Activated naive CD4-positive, alpha-beta T cell treated with anti-CD3 and anti-CD28 coated beads, Interleukin-2, amount 10 ng/mL, durations not matched to agents 7 days and 5 days (primary cell): ENCODE measurements at regions not wholly inside any gene's neighbourhood (a gene's known extent, or its start where the extent isn't known, plus 50 kb on each side); places are given as distances from the start of the nearest gene placed in this dataset.
A peak's percentile ranks its signal among the peaks of the same experiment; 100 is the strongest.
"Not testable (repeated sequence)": the region's sequence is repeated elsewhere in the genome, so short reads cannot be mapped to it uniquely, and the experiment has no call there.

ENCODE experiments used
- CTCF ChIA-PET: fragments of 350-600 bp; sonication (Branson Sonifier 250); formaldehyde crosslinking; loops from one replicate; lab custom pipeline; 2021; ENCODE audit warnings: antibody characterized with exemption; lab: Charles Lee
- DNase-seq: peaks from one replicate; pipeline ENCODE4 v3.0.0-alpha.2; 2020
- H3K27ac Mint-ChIP-seq: one replicate; pipeline ENCODE4 v1.8.0; 2021; ENCODE audit warnings: mild to moderate bottlenecking, moderate library complexity, mixed read lengths
- H3K27me3 Mint-ChIP-seq: one replicate; pipeline ENCODE4 v1.8.0; 2021; ENCODE audit warnings: mild to moderate bottlenecking, mixed read lengths
- H3K36me3 Mint-ChIP-seq: one replicate; pipeline ENCODE4 v1.8.0; 2021; ENCODE audit warnings: mixed read lengths
- H3K4me1 Mint-ChIP-seq: one replicate; pipeline ENCODE4 v1.8.0; 2021; ENCODE audit warnings: mixed read lengths
- H3K4me3 Mint-ChIP-seq: one replicate; pipeline ENCODE4 v1.8.0; 2021; ENCODE audit warnings: mild to moderate bottlenecking, moderate library complexity, mixed read lengths
- H3K9me3 Mint-ChIP-seq: one replicate; pipeline ENCODE4 v1.8.0; 2021; ENCODE audit warnings: mixed read lengths

GRCh38 chr15:22358932-22359331 lies 99.8 kb upstream of the GOLGA6L22 start:
- H3K27me3 Mint-ChIP-seq, H3K4me1 Mint-ChIP-seq, DNase-seq, H3K9me3 Mint-ChIP-seq, H3K36me3 Mint-ChIP-seq, CTCF ChIA-PET, H3K4me3 Mint-ChIP-seq, H3K27ac Mint-ChIP-seq: not testable (repeated sequence)

- H3K36me3 Mint-ChIP-seq, CTCF ChIA-PET, H3K4me3 Mint-ChIP-seq, H3K27me3 Mint-ChIP-seq, H3K27ac Mint-ChIP-seq, H3K9me3 Mint-ChIP-seq, H3K4me1 Mint-ChIP-seq: not testable (repeated sequence)
- peak; percentile 20 for DNase-seq
Measured at GRCh38 chr15:22359587-22359986, 99.1 kb upstream of the GOLGA6L22 start.

- H3K9me3 Mint-ChIP-seq, H3K4me1 Mint-ChIP-seq, DNase-seq, H3K4me3 Mint-ChIP-seq, H3K27ac Mint-ChIP-seq, H3K27me3 Mint-ChIP-seq, H3K36me3 Mint-ChIP-seq, CTCF ChIA-PET: not testable (repeated sequence)
Measured at GRCh38 chr15:22360696-22361095, 98.0 kb upstream of the GOLGA6L22 start.

GRCh38 chr15:22362502-22362901 lies 96.2 kb upstream of the GOLGA6L22 start:
- H3K4me1 Mint-ChIP-seq, H3K27me3 Mint-ChIP-seq, H3K9me3 Mint-ChIP-seq, H3K4me3 Mint-ChIP-seq, H3K27ac Mint-ChIP-seq, DNase-seq, H3K36me3 Mint-ChIP-seq, CTCF ChIA-PET: not testable (repeated sequence)

- H3K4me1 Mint-ChIP-seq, H3K4me3 Mint-ChIP-seq, H3K36me3 Mint-ChIP-seq, DNase-seq, H3K27ac Mint-ChIP-seq, H3K9me3 Mint-ChIP-seq, CTCF ChIA-PET, H3K27me3 Mint-ChIP-seq: not testable (repeated sequence)
Measured at GRCh38 chr15:22371246-22371834, 87.4 kb upstream of the GOLGA6L22 start.

- DNase-seq, CTCF ChIA-PET, H3K27ac Mint-ChIP-seq, H3K4me1 Mint-ChIP-seq, H3K36me3 Mint-ChIP-seq, H3K27me3 Mint-ChIP-seq, H3K4me3 Mint-ChIP-seq, H3K9me3 Mint-ChIP-seq: not testable (repeated sequence)
Measured at GRCh38 chr15:22374531-22374930, 84.2 kb upstream of the GOLGA6L22 start.

GRCh38 chr15:22375829-22376228 lies 82.9 kb upstream of the GOLGA6L22 start:
- DNase-seq, H3K27ac Mint-ChIP-seq, H3K36me3 Mint-ChIP-seq, H3K4me3 Mint-ChIP-seq, H3K27me3 Mint-ChIP-seq, H3K4me1 Mint-ChIP-seq, H3K9me3 Mint-ChIP-seq, CTCF ChIA-PET: not testable (repeated sequence)

- DNase-seq, H3K27ac Mint-ChIP-seq, H3K4me1 Mint-ChIP-seq, H3K27me3 Mint-ChIP-seq, H3K9me3 Mint-ChIP-seq, H3K36me3 Mint-ChIP-seq, CTCF ChIA-PET, H3K4me3 Mint-ChIP-seq: not testable (repeated sequence)
Measured at GRCh38 chr15:22377859-22378258, 80.8 kb upstream of the GOLGA6L22 start.

- CTCF ChIA-PET, H3K4me3 Mint-ChIP-seq, H3K27me3 Mint-ChIP-seq, DNase-seq, H3K9me3 Mint-ChIP-seq, H3K36me3 Mint-ChIP-seq, H3K4me1 Mint-ChIP-seq, H3K27ac Mint-ChIP-seq: not testable (repeated sequence)
Measured at GRCh38 chr15:22387691-22388090, 71.0 kb upstream of the GOLGA6L22 start.

GRCh38 chr15:22388365-22388764 lies 70.3 kb upstream of the GOLGA6L22 start:
- DNase-seq, result peak; percentile 7
- H3K36me3 Mint-ChIP-seq, H3K4me1 Mint-ChIP-seq, H3K27ac Mint-ChIP-seq, CTCF ChIA-PET, H3K4me3 Mint-ChIP-seq, H3K27me3 Mint-ChIP-seq, H3K9me3 Mint-ChIP-seq: not testable (repeated sequence)

- H3K9me3 Mint-ChIP-seq, result not testable (repeated sequence)
Measured at GRCh38 chr15:22401207-22401606, 57.5 kb upstream of the GOLGA6L22 start.

GRCh38 chr15:22401703-22402102 lies 57.0 kb upstream of the GOLGA6L22 start:
- H3K4me1 Mint-ChIP-seq, DNase-seq, H3K27ac Mint-ChIP-seq, H3K36me3 Mint-ChIP-seq, CTCF ChIA-PET, H3K9me3 Mint-ChIP-seq, H3K4me3 Mint-ChIP-seq, H3K27me3 Mint-ChIP-seq: not testable (repeated sequence)

More at GRCh38 chr15:22401207-22401606, 57.5 kb upstream of the GOLGA6L22 start:
- H3K4me3 Mint-ChIP-seq, DNase-seq, H3K36me3 Mint-ChIP-seq, H3K27me3 Mint-ChIP-seq, CTCF ChIA-PET, H3K27ac Mint-ChIP-seq, H3K4me1 Mint-ChIP-seq: not testable (repeated sequence)

GRCh38 chr15:22405765-22406164 lies 52.9 kb upstream of the GOLGA6L22 start:
- DNase-seq, H3K9me3 Mint-ChIP-seq, H3K4me1 Mint-ChIP-seq: not testable (repeated sequence)

More at GRCh38 chr15:22405765-22406164, 52.9 kb upstream of the GOLGA6L22 start:
- H3K27ac Mint-ChIP-seq, H3K27me3 Mint-ChIP-seq, CTCF ChIA-PET, H3K36me3 Mint-ChIP-seq, H3K4me3 Mint-ChIP-seq: not testable (repeated sequence)
